ENCODE measurements at regions not wholly inside any gene's neighbourhood (a gene's known extent, or its start where the extent isn't known, plus 50 kb on each side); places are given as distances from the start of the nearest gene placed in this dataset.

- no peaks in the 10 kb centered on the region for H3K9me3 Mint-ChIP-seq
- H3K27me3 Mint-ChIP-seq = peaks cover 95% of the 10 kb centered on the region
- H3K27ac Mint-ChIP-seq = no peak overlapping the region
- DNase-seq (ENCODE audit: extremely low spot score, unreplicated experiment) = no peak
- peaks cover 8% of the 10 kb centered on the region for H3K4me1 Mint-ChIP-seq (ENCODE audit: unreplicated experiment)
- no peak for TF ChIP-seq CTCF (conservative IDR thresholded peaks at IDR 0.05)
- H3K36me3 Mint-ChIP-seq = no peaks in the 10 kb centered on the region
- peak overlapping the region; percentile 86 for H3K4me3 Mint-ChIP-seq
These were observed 257.6 kb downstream of the OTUD1 start for GRCh38 chr10:23696476-23696875.

- no peaks in the 10 kb centered on the region for H3K9me3 Mint-ChIP-seq
- H3K4me3 Mint-ChIP-seq = peak overlapping the region; percentile 36
- H3K36me3 Mint-ChIP-seq = no peaks in the 10 kb centered on the region
- no peak overlapping the region for H3K27ac Mint-ChIP-seq
- H3K4me1 Mint-ChIP-seq (ENCODE audit: unreplicated experiment) = peaks cover 7% of the 10 kb centered on the region
- peaks cover 54% of the 10 kb centered on the region for H3K27me3 Mint-ChIP-seq
- no peak for DNase-seq (ENCODE audit: extremely low spot score, unreplicated experiment)
- TF ChIP-seq CTCF (conservative IDR thresholded peaks at IDR 0.05) = peak; percentile 87
These were observed 264.1 kb downstream of the OTUD1 start for GRCh38 chr10:23702977-23703414.

GRCh38 chr10:23715363-23715762 is 276.5 kb downstream of the OTUD1 start:
- H3K27ac Mint-ChIP-seq = no peak overlapping the region
- H3K9me3 Mint-ChIP-seq = peaks cover 5% of the 10 kb centered on the region
- H3K4me1 Mint-ChIP-seq (ENCODE audit: unreplicated experiment) = no peaks in the 10 kb centered on the region
- H3K4me3 Mint-ChIP-seq = no peak overlapping the region
- H3K36me3 Mint-ChIP-seq = no peaks in the 10 kb centered on the region
- H3K27me3 Mint-ChIP-seq = peaks cover 30% of the 10 kb centered on the region
- TF ChIP-seq CTCF (conservative IDR thresholded peaks at IDR 0.05) = no peak
- DNase-seq (ENCODE audit: extremely low spot score, unreplicated experiment) = no peak

- DNase-seq (ENCODE audit: extremely low spot score, unreplicated experiment) = no peak
- H3K27ac Mint-ChIP-seq = no peak overlapping the region
- peaks cover 23% of the 10 kb centered on the region for H3K27me3 Mint-ChIP-seq
- no peaks in the 10 kb centered on the region for H3K36me3 Mint-ChIP-seq
- no peaks in the 10 kb centered on the region for H3K4me1 Mint-ChIP-seq (ENCODE audit: unreplicated experiment)
- no peak for TF ChIP-seq CTCF (conservative IDR thresholded peaks at IDR 0.05)
- peaks cover 5% of the 10 kb centered on the region for H3K9me3 Mint-ChIP-seq
- no peak overlapping the region for H3K4me3 Mint-ChIP-seq
These were observed 279.0 kb downstream of the OTUD1 start for GRCh38 chr10:23717913-23718312.

- Mint-ChIP-seq H3K27me3 (peaks cover 16% of the 10 kb centered on the region), H3K27ac (no peak overlapping the region), H3K4me1 (ENCODE audit: unreplicated experiment) (no peaks in the 10 kb centered on the region), H3K36me3 (no peaks in the 10 kb centered on the region), H3K9me3 (peaks cover 5% of the 10 kb centered on the region), H3K4me3 (no peak overlapping the region)
- no peak for TF ChIP-seq CTCF (conservative IDR thresholded peaks at IDR 0.05)
- DNase-seq (ENCODE audit: extremely low spot score, unreplicated experiment) = no peak
These were observed 280.1 kb downstream of the OTUD1 start for GRCh38 chr10:23718946-23719345.

GRCh38 chr10:23723796-23724195 is 284.9 kb downstream of the OTUD1 start:
- no peak for DNase-seq (ENCODE audit: extremely low spot score, unreplicated experiment)
- no peak overlapping the region for H3K4me3 Mint-ChIP-seq
- no peaks in the 10 kb centered on the region for H3K4me1 Mint-ChIP-seq (ENCODE audit: unreplicated experiment)
- peaks cover 3% of the 10 kb centered on the region for H3K27me3 Mint-ChIP-seq
- TF ChIP-seq CTCF (conservative IDR thresholded peaks at IDR 0.05) = no peak
- no peaks in the 10 kb centered on the region for H3K36me3 Mint-ChIP-seq
- peaks cover 7% of the 10 kb centered on the region for H3K9me3 Mint-ChIP-seq
- H3K27ac Mint-ChIP-seq = no peak overlapping the region

All from type B pancreatic cell (in vitro differentiated cells).